Gastrocnemius medialis (tissue), 4 donors: ENCODE measurements at regions not wholly inside any gene's neighbourhood (a gene's known extent, or its start where the extent isn't known, plus 50 kb on each side); places are given as distances from the start of the nearest gene placed in this dataset.
A peak's percentile ranks its signal among the peaks of the same experiment; 100 is the strongest.

Source experiments
- ATAC-seq, 2 donors: fragments of 150-250 bp; one replicate each; pipeline ENCODE4 v1.9.1; 2016
- DNase-seq, 2 donors: peaks; one replicate each; pipeline ENCODE4 v3.0.0-alpha.2; 2019
- H3K27ac ChIP-seq, 4 donors: fragments of 200-600 bp; sonication (generic); 1 replicate in 1 of 4; 2 replicates in 3 of 4; pipeline ENCODE4 v1.5.1; 2016 to 2018; ENCODE audit warnings: mild to moderate bottlenecking in 2 of 4, moderate library complexity in 1 of 4
- H3K27me3 ChIP-seq, 3 donors: fragments of 200-600 bp; sonication (generic) in 2 of 3; 1 replicate in 1 of 3; 2 replicates in 2 of 3; pipeline versions ENCODE4 v1.5.1 to v1.6.0; 2016 to 2019; ENCODE audit warnings: mild to moderate bottlenecking in 1 of 3, moderate library complexity in 1 of 3
- H3K36me3 ChIP-seq, 2 donors: fragments of 200-600 bp; sonication (generic) in 1 of 2; one replicate each; pipeline ENCODE4 v1.5.1; 2017 to 2018
- H3K4me1 ChIP-seq, 2 donors: fragments of 200-600 bp; sonication (generic) in 1 of 2; one replicate each; pipeline ENCODE4 v1.5.1; 2016 to 2017; ENCODE audit warnings: mild to moderate bottlenecking in 2 of 2
- H3K4me3 ChIP-seq, 4 donors: fragments of 200-600 bp; sonication (generic) in 3 of 4; 1 replicate in 1 of 4; 2 replicates in 3 of 4; pipeline ENCODE4 v1.5.1; 2016 to 2019; ENCODE audit warnings: mild to moderate bottlenecking in 2 of 4
- H3K9me3 ChIP-seq, 3 donors: fragments of 200-600 bp; sonication (generic) in 2 of 3; 1 replicate in 1 of 3; 2 replicates in 2 of 3; pipeline ENCODE4 v1.5.1; 2016 to 2019
- CTCF ChIP-seq, 5 experiments: fragments of 450-650 bp in 3 of 5; fragments of 200-600 bp in 2 of 5; sonication (generic) in 2 of 5; IDR thresholded peaks in 4 of 5; conservative IDR thresholded peaks in 1 of 5; 1 replicate in 4 of 5; 2 replicates in 1 of 5; pipeline ENCODE4 v1.5.1; 2016 to 2019; ENCODE audit warnings: antibody characterized with exemption in 5 of 5, mild to moderate bottlenecking in 3 of 5, moderate library complexity in 3 of 5
- POLR2A ChIP-seq, 2 donors: fragments of 450-650 bp; IDR thresholded peaks; one replicate each; pipeline ENCODE4 v1.6.1; 2017; ENCODE audit warnings: antibody characterized with exemption in 2 of 2, mild to moderate bottlenecking in 2 of 2, moderate library complexity in 2 of 2
- in situ Hi-C, 4 donors: fragments of 200-750 bp; cut with MboI; loops; one replicate each; pipeline versions ENCODE4 v1.15.0 to v1.8.0; 2017; ENCODE audit warnings: low sequenced_read_pairs in 4 of 4
- intact Hi-C: fragments of 100-400 bp; cut with DNase I; formaldehyde crosslinking; loops from one replicate; pipeline ENCODE4 v1.15.1; 2023; ENCODE audit warnings: low total_unique reads

DNA sequence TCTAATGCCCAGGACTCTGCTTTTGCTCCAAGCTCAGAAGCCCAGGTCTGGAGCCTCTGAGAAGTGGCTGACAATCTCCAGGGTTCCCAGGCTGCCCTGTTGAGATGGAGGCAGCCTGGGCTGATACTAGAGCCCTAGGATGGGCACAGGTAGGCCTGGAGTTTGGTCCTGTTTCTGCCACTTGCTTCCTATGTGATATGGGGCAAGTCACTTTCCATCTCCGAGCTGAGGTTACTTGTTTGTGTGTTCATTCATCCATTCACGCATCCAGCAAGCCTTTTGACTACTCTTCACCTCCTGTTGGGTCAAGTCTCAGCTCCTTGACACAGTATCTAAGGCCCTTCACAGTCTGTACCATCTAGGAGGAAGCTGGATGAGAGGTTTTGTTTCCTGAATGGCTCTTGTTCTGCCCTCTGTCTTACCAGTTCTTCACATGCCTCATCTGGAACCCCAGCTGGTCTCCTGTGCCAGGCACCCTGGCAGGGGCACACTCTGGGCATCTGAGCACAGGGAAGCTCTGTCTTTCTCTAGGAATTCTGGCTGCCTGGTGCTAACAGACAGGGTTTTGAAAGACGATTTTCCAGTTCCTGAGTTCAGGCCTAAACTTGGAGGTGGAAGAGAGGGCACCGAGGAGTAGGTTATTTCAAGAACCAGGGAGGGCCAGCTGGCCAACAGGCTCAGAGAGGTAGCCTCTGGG, 53.2 kb upstream of the AMPD3 start:
- ATAC-seq (no peak), DNase-seq (no peak)
- Histone ChIP-seq H3K4me3 (no peak overlapping the region), H3K27me3 (no peaks in the 10 kb centered on the region), H3K9me3 (no peaks in the 10 kb centered on the region), H3K27ac (peak overlapping the region in 3 of 4 donors; percentile 13 to 38 (median 25)), H3K36me3 (no peaks in the 10 kb centered on the region), H3K4me1 (peaks cover 17 to 21% of the 10 kb centered on the region in 2 donors)
- TF ChIP-seq CTCF (IDR thresholded peaks at IDR 0.05 in 4 of 5, conservative IDR thresholded peaks at IDR 0.05 in 1 of 5) (no peak), POLR2A (IDR thresholded peaks at IDR 0.05) (no peak)
- intact Hi-C loops = no loop called here
- in situ Hi-C loops = loop anchor here in 2 of 4 donors (10.0 kb wide), 2 partner anchors 253 to 333 kb away; no protein-coding TSS in a partner anchor
